ENCODE measurements at regions not wholly inside any gene's neighbourhood (a gene's known extent, or its start where the extent isn't known, plus 50 kb on each side); places are given as distances from the start of the nearest gene placed in this dataset.

GRCh38 chr4:78720994-78721677, 55.0 kb upstream of the BMP2K start:
- ATAC-seq (peak; percentile 69), DNase-seq (ENCODE audit: missing footprints) (no peak)
- intact Hi-C loops (cut with DNase I): no loop called here

- DNase-seq (ENCODE audit: missing footprints) (no peak), ATAC-seq (no peak)
- intact Hi-C loops (cut with DNase I): no loop called here
Measured at GRCh38 chr4:78721747-78722146, 54.4 kb upstream of the BMP2K start.

GRCh38 chr4:78722320-78722719, 53.8 kb upstream of the BMP2K start:
- ATAC-seq (no peak), DNase-seq (ENCODE audit: missing footprints) (no peak)
- intact Hi-C loops (cut with DNase I): no loop called here

- ATAC-seq (no peak), DNase-seq (ENCODE audit: missing footprints) (no peak)
- intact Hi-C loops (cut with DNase I): no loop called here
Measured at GRCh38 chr4:78722878-78723277, 53.3 kb upstream of the BMP2K start.
